ENCODE measurements at regions not wholly inside any gene's neighbourhood (a gene's known extent, or its start where the extent isn't known, plus 50 kb on each side); places are given as distances from the start of the nearest gene placed in this dataset.
"Not testable (repeated sequence)": the region's sequence is repeated elsewhere in the genome, so short reads cannot be mapped to it uniquely, and the experiment has no call there.

- DNase-seq (ENCODE audit: low read depth), result no peak
Observed at GRCh38 chr5:15021266-15022046, 149.9 kb upstream of the ANKH start.

DNA sequence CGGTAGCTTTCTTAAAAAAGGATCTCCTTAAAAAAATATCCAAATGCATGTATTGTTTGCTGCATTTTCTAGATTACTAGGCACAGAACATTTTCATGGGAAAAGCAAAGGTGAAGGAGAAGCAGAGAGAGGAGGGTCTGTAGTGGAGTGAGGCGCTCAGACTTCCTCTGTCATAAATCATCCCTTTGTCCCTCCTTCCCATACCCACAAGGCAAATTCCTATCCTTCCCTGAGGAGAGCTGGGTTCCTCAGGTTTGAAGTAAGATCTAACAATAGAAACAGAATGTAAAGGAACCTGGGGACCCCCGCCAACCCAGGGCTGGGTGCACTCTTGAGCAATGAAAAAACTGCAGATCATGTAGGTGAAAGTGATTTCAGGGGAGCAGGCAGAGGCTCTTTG lies 149.2 kb upstream of the ANKH start:
- no peak for DNase-seq (ENCODE audit: low read depth)

DNA sequence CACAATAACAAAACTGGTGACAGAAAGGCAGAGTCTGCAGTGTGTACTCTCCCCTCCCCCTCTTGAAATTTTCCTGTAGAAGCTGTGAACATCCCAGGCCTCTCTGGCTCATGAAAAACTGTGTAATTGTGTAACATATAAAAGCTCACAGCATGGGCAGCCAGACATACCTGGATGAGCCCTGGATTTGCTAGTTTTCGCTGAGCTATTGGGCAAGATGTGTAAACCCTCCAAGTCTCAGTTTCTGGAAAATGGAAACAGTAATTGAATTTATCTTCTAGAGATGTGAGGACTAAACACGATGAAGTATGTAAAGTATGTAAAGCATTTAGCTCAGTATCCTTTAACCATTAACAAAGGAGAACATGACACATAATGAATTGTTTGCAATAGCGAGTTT lies 143.2 kb upstream of the ANKH start:
- no peak for DNase-seq (ENCODE audit: low read depth)

DNA sequence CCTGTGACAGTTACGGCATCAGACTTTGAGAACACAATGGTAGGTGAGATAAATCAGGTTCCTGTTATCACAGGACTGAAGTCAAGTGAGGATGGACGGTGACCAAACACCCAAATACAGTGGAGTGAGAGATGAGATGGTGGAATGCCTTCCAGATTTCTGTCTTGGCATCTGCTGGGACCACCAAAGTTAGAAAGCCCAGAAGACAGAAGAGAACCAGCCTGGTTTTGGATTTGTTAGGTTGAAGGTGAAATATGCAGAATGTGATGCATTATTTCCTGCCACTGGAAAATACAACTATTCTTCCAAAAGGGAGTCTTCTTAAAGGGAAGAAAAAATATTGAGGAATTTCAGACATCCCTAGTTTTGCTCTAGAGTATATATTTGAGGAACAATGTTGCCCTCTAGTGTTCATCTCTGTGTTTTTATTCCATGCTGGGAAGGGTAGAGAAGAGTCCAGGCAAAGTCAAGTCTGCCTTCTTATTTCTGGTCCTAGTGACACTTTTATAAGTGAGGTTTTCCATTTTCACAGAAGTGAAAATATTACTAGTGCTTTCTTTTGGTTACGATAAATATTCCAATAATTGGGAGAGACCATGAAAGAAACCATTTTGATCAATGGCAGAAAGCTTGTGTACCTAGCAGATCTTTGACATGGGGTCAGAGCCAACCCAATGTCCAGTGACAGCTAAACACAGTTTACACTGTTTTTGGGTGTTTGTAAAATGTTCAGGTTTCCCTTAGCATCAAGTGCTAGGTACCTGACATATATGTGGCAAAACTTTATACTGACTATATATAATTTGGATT lies 142.3 kb upstream of the ANKH start:
- DNase-seq (ENCODE audit: low read depth), result no peak

DNA sequence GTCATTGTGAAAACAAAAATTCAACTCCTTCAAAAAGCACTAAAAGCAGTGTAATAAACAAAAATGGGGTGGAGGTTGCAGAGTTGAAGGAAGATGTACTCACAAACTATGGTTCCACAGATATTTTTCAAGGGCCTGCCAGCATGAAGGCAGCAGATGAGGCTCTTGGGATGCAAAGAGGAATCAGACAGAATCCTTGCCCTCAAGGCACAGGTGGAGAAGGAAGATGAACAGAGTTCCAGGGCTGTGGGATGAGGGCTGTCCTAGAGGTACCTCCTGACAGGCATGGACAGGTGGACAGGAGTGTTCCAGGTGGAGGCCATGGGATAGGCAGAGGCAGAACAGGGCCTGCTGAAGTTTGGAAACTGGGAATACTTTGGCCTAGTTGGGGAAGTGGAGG lies 140.5 kb upstream of the ANKH start:
- DNase-seq (ENCODE audit: low read depth), result no peak

GRCh38 chr5:15010936-15011335 lies 139.4 kb upstream of the ANKH start:
- no peak for DNase-seq (ENCODE audit: low read depth)

- DNase-seq (ENCODE audit: low read depth), result no peak
Observed at GRCh38 chr5:15009420-15009819, 137.8 kb upstream of the ANKH start.

GRCh38 chr5:15008921-15009320 lies 137.3 kb upstream of the ANKH start:
- no peak for DNase-seq (ENCODE audit: low read depth)

GRCh38 chr5:15008476-15008875 lies 136.9 kb upstream of the ANKH start:
- no peak for DNase-seq (ENCODE audit: low read depth)

DNA sequence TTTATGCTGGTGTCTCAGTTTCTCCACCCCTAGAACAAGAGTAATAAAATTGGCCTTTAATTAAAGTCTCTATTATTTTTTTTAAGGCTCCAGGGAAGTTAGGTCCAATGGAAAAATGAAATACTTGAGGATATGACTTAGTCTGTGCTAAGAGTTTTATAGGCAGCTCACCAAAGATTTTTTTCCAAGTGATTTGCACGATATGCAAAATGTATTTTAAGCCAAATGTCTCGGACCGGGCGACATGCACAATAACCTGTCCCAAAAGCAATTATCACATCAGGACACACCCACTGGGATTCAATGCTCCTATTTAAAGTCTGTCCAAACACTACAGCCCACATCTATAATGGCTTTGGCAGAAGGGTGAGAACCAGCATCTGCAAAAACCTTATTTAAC lies 136.1 kb upstream of the ANKH start:
- DNase-seq (ENCODE audit: low read depth), result no peak

DNA sequence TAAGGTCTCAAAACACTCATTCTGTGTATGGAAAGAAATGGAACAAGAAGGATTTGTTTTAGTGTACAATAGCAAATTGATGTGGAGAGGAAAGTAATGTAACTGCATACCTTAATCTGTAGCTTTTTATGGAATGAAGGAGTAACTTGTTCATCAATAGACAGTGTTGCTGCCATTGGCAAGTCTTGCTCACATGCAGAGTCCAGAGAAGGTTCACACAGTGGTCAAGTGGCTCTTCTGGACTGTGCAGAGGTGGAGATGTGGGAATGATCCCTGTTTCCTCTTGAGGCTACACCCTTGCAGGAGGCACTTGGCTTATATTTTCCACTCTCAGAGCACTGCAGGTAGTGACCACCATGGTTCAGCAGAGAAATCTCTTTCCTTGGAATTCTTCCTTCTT lies 132.9 kb upstream of the ANKH start:
- no peak for DNase-seq (ENCODE audit: low read depth)

DNA sequence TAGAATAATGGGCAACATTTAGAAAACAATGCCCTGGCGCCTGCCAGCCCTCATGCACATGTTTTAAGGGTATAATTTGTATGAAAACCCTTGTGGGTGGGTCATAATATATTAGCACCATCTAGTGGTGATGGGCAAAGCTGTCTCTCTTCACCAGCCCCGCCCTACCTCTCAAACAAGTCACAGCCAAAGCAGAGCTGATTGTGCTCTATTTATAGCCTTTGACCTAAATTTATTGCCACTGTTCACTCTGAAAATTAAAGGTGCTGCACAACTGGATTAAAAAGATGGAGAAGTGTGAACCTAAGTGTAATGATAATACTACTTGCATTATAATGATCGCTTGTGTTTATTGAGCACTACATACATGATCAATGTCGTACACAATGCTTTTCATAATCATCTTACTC lies 131.9 kb upstream of the ANKH start:
- peak; percentile 29 for DNase-seq (ENCODE audit: low read depth)

DNA sequence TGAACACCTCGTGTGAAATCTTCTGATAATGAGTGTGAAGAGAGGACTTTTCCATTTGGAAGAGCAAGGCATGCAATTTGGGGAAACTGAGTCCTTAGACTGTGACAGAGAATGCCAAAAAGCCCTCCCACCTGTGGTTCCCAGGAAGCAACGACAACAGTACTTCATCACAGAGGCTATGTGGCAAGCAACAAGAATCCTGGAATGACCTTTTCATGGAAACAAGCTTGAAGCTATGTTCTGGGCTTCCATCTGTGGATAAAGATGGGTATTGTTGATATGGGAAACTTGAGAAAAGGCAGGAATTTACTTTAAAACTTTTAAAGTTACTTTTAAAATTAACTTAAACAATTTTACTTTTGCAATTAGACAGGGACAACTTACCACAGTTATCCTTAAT lies 131.2 kb upstream of the ANKH start:
- no peak for DNase-seq (ENCODE audit: low read depth)

- DNase-seq (ENCODE audit: low read depth), result no peak
Observed at GRCh38 chr5:15002173-15002572, 130.6 kb upstream of the ANKH start.

- no peak for DNase-seq (ENCODE audit: low read depth)
Observed at GRCh38 chr5:15001517-15001916, 129.9 kb upstream of the ANKH start.

GRCh38 chr5:14998491-14998890 lies 126.9 kb upstream of the ANKH start:
- no peak for DNase-seq (ENCODE audit: low read depth)

DNA sequence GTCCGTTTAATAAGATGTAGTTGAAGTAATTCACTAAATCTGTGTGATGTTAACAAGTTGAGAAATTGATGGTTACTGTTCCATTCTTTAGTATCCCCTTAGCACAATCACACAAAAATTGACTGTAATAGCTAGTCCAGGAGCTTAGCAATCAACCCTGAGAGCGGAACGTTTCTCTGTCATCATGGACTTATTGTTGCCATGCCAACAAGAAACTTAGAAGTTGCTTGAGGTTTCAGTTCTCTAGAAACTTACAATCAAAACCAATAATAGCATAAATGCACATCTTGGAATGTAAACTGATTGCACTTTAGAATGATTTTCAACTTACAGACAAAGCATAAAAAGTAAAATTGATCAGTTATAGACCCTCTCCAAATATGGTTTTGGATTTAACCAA lies 125.4 kb upstream of the ANKH start:
- no peak for DNase-seq (ENCODE audit: low read depth)

GRCh38 chr5:14995229-14995628 lies 123.7 kb upstream of the ANKH start:
- DNase-seq (ENCODE audit: low read depth), result no peak

DNA sequence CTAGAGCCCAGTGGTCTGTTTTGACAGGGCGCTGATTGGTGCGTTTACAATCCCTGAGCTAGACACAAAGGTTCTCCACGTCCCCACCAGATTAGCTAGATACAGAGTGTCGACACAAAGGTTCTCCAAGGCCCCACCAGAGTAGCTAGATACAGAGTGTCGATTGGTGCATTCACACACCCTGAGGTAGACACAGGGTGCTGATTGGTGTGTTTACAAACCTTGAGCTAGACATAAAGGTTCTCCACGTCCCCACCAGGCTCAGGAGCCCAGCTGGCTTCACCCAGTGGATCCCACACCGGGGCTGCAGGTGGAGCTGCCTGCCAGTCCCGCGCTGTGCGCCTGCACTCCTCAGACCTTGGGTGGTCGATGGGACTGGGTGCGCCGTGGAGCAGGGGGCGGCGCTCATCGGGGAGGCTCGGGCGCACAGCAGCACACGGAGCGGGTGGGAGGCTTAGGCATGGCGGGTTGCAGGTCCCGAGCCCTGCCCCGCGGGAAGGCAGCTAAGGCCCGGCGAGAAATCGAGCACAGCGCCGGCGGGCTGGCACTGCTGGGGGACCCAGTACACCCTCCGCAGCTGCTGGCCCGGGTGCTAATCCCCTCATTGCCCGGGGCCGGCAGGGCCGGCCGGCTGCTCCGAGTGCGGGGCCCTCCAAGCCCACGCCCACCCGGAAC lies 122.0 kb upstream of the ANKH start:
- not testable (repeated sequence) for DNase-seq (ENCODE audit: low read depth)

DNA sequence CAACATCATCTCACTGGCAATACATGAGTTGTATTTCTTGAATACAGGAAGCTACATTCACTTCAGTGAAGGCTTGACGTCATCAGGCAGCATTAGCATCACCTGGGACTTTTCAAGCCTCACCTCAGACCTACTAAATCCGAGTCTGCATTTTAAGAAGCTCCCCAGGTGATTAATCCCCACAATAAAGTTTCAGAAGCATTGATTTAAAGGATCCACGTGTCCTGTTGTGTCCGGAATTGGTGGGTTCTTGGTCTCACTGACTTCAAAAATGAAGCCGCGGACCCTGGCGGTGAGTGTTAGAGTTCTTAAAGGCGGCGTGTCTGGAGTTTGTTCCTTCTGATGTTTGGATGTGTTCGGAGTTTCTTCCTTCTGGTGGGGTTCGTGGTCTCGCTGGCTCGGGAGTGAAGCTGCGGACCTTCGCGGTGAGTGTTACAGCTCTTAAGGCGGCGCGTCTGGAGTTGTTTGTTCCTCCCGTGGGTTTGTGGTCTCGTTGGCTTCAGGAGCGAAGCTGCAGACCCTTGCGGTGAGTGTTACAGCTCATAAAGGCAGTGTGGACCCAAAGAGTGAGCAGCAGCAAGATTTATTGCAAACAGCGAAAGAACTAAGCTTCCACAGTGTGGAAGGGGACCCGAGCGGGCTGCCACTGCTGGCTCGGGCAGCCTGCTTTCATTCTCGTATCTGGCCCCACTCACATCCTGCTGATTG lies 121.3 kb upstream of the ANKH start:
- DNase-seq (ENCODE audit: low read depth), result peak; percentile 52

DNA sequence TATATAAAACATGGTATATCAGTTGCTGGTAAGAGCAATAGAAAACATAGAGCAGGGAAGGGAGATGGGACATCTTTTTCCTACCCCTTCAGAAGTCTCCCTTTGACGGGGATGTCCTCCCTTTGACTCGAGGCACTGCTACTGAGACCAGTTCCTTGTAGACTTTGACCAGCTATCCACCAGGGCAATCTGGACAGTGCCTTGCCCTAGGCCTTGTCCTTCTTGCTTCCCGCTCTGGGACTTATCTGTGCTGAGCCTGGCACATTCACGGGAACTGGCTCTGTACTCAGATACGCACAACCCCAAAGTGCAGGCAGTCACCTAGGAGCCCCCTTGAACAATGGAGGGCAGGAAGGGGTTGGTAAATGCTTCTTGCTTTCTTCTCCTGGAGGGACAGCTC lies 116.6 kb upstream of the ANKH start:
- DNase-seq (ENCODE audit: low read depth), result no peak

DNA sequence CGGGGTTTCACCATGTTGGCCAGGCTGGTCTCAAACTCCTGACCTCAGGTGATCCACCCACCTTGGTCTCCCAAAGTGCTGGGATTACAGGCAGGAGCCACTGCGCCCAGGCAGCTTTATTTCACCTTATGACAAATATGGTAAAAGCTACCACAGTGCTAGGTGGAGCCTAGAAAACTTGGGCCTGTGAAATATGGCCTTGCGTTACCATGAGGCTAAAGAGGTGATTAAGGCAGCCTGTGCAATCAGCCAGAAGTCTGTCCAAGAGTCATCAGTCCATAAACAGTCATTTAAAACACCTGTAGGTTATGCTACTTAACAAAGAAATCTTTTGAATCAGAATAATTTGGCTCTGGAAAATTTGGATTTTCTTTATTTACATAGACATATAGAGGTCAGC lies 114.8 kb upstream of the ANKH start:
- DNase-seq (ENCODE audit: low read depth), result no peak

Data from stimulated activated CD4-positive, alpha-beta T cell treated with anti-CD3 and anti-CD28 coated beads, Interleukin-2, amount 100 ng/mL, for 4 hours (primary cell).